Spleen (tissue), 7 donors: ENCODE measurements at regions not wholly inside any gene's neighbourhood (a gene's known extent, or its start where the extent isn't known, plus 50 kb on each side); places are given as distances from the start of the nearest gene placed in this dataset.

ENCODE experiments used
- POLR2AphosphoS5 ChIP-seq, 3 donors: sonication (generic); formaldehyde crosslinking; IDR thresholded peaks; one replicate each; pipeline ENCODE4 v1.5.1; 2017; ENCODE audit warnings: antibody characterized with exemption in 3 of 3
- TF ChIP-seq, protein P1 (sequence below), 11 experiments: fragments of 200-600 bp in 7 of 11; fragments of 450-650 bp in 4 of 11; sonication (generic) in 4 of 11; IDR thresholded peaks in 8 of 11; conservative IDR thresholded peaks in 3 of 11; 1 replicate in 7 of 11; 2 replicates in 4 of 11; pipeline versions ENCODE4 v1.4.0 to v1.8.0; 2016 to 2021; ENCODE audit warnings: antibody characterized with exemption in 11 of 11, inconsistent platforms in 4 of 11, mild to moderate bottlenecking in 1 of 11
- donor health status: DM: no; HTN: no; CAD: no; lungs with moderate emphysema.
- donor health status: DM: no; HTN: no; CAD: no.
- donor health status: DM: no; HTN: no; CAD: no.

DNA sequence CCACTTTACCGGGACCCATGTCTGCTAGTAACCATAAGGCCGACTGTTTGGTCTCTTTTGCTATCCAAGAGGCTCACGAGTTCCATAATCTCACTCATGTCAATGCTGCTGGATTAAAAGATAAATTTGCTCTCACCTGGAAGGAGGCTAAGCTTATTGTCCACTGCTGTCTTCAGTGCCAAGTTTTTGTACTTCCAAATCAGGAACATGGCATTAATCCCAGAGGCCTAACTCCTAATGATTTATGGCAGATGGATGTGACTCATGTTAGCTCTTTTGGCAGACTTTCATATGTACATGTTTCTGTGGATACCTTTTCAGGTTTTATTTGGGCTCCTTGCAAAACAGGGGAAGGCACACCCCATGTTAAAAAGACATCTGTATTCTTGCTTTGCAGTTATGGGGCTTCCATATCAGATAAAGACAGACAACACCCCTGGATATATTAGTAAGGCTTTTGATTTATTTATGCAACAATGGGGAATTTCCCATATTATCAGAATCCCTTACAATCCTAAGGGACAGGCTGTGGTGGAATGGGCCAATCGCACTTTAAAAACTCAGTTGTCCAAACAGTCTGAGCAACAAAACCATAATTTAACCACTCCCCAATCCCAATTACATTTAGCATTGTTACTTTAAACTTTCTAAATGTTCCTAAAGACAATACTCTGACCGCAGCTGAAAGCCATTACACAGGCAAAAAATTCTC is 162.7 kb downstream of the IER5 start:
- TF ChIP-seq POLR2AphosphoS5 (IDR thresholded peaks at IDR 0.05) = no peak
- TF ChIP-seq, protein P1, sequence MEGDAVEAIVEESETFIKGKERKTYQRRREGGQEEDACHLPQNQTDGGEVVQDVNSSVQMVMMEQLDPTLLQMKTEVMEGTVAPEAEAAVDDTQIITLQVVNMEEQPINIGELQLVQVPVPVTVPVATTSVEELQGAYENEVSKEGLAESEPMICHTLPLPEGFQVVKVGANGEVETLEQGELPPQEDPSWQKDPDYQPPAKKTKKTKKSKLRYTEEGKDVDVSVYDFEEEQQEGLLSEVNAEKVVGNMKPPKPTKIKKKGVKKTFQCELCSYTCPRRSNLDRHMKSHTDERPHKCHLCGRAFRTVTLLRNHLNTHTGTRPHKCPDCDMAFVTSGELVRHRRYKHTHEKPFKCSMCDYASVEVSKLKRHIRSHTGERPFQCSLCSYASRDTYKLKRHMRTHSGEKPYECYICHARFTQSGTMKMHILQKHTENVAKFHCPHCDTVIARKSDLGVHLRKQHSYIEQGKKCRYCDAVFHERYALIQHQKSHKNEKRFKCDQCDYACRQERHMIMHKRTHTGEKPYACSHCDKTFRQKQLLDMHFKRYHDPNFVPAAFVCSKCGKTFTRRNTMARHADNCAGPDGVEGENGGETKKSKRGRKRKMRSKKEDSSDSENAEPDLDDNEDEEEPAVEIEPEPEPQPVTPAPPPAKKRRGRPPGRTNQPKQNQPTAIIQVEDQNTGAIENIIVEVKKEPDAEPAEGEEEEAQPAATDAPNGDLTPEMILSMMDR (IDR thresholded peaks at IDR 0.05 in 8 of 11, conservative IDR thresholded peaks at IDR 0.05 in 3 of 11) = no peak
